ENCODE measurements at regions not wholly inside any gene's neighbourhood (a gene's known extent, or its start where the extent isn't known, plus 50 kb on each side); places are given as distances from the start of the nearest gene placed in this dataset.
A peak's percentile ranks its signal among the peaks of the same experiment; 100 is the strongest.
"Not testable (repeated sequence)": the region's sequence is repeated elsewhere in the genome, so short reads cannot be mapped to it uniquely, and the experiment has no call there.

DNA sequence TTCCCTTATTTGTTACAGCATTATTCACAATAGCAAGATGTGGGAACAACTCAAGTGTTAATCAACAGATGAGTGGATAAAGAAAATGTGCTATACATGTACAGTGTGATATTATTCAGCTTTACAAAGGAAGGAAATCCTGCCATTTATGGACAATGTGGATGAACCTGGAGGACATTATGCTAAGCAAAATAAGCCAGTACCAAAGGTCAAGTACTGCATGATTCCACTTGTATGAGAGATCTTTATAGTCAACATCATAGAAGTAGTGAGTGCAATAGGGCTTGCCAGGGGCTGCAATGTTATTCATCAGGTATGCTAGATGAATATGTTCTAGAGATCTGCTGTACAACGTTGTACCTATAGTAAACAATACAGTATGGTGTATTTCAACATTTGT lies 138.5 kb upstream of the AGR3 start:
- FAIRE-seq, result no peak

GRCh38 chr7:17021205-17021604 lies 139.4 kb upstream of the AGR3 start:
- no peak for FAIRE-seq

DNA sequence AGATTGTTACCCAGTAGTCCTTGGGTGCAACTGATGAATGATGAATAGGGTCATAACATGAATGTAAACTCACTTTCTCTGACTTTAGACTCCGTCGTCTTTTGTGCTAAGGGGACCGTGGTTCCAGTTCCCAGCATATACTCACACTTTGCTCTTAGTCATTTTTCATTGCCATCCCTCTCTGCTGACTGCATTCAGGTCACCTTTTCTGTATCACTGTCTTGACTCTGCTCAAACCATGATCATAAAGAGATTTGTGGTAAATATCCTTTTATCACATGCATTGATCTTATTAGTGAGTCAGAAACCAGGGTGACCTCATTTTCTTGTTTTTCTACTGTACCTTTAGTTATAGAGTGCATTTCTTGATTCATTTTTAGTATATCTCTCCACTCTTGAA lies 141.1 kb upstream of the AGR3 start:
- FAIRE-seq, result no peak

GRCh38 chr7:17026269-17026668 lies 144.5 kb upstream of the AGR3 start:
- no peak for FAIRE-seq

GRCh38 chr7:17027143-17027788 lies 145.5 kb upstream of the AGR3 start:
- no peak for FAIRE-seq

GRCh38 chr7:17027789-17028152 lies 146.0 kb upstream of the AGR3 start:
- FAIRE-seq, result no peak

DNA sequence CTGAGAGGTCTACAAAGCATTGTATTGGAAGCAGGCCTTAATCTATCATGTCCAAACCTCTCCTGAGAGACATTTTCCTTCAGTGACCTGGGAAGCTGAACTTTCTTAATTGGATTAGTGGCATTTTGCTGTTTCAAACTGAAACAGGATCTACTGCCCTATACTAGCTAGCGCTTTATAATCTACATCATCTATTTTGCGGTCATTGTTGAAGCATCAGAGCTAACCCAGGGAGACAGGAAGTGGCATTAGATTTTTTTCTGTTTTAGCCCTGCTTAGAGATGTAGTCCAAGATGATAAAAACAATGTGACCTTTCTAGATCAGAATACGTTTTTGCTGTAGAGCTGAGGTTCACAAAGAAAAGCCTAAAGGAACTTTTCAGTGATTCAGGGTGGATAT lies 147.4 kb upstream of the AGR3 start:
- FAIRE-seq, result no peak

DNA sequence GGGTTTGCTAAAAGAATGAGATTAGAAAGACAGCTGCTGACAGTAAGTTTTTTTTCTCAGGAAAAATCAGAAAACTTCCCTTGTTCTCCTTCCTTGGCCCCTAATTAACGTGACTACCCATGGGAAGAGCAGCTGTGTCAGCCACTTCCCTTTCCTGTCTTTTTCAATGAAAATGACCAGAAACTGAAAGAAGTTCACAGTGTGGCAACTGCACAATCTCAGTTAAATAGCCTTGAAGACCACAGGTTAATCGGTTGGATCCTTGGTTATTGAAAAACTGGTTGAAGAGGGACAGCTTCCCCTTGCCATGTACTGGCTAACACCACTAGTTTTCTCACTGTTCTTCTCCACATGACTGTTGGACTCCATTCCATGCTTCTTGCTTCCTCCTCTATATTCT lies 148.8 kb upstream of the AGR3 start:
- no peak for FAIRE-seq

DNA sequence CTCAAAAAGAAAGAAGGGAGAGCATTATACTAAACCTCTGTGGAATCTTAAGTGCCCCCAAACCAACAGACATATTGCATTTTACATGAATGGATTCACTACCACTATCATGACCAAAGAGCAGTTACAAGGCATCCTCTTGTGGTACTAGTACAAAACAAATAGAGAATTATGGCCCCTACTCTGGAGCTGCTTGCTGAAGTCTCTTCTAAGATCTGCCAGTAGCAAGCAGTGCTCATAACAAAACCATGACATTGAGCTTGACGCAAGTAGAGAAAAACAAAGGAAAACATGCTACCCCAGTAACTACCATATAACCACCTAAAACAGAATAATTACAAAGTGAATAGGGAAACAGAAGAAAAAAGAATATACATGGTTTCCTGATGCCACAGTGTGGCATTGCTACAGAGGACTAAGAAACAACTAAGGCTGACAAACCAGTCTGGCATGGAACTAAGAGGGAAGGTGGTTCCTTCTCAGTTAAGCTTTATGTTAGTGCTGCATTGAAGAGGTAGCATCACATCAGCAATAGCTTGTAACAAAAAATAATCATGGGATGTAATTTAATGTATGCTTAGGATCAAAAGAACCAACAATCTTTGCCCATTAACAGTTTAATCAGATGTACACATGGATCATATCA lies 150.2 kb upstream of the AGR3 start:
- FAIRE-seq, result no peak

GRCh38 chr7:17033245-17033644 lies 151.5 kb upstream of the AGR3 start:
- no peak for FAIRE-seq

- no peak for FAIRE-seq
These were observed 154.8 kb upstream of the AGR3 start for GRCh38 chr7:17036584-17036983.

- FAIRE-seq, result no peak
These were observed 155.6 kb upstream of the AGR3 start for GRCh38 chr7:17037356-17037755.

DNA sequence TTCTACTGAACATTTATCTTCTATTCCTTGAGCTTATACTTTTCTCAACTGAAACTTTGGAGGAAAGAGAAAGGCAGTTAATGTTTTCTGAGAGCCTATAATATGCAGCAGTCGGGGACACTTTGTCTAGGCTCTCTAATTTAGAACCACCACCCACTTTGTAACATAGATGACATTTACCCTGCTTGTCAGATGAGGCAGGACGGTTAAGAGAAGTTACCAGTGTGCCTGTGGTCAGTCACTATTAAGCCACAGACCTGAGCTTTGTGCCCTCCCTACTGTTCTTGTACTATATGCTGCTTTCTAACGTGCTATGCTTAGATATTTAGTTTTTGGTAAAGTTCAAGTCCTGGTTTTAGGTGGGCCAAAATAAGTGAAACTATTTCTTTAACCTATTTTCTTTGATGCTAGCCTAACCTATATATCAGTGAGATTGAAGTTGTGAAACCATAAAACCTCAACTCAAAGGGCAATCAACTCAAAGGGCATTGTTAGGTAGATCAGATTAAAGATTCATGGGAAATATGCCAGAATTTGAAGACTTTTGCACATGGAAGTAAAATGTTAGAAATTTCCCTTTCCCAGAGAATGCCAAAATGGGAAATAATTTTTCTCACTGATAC lies 156.5 kb upstream of the AGR3 start:
- FAIRE-seq, result no peak

GRCh38 chr7:17038783-17039170 lies 157.0 kb upstream of the AGR3 start:
- no peak for FAIRE-seq

- FAIRE-seq, result no peak
These were observed 157.6 kb upstream of the AGR3 start for GRCh38 chr7:17039372-17039771.

- FAIRE-seq, result peak; percentile 21
These were observed 158.9 kb upstream of the AGR3 start for GRCh38 chr7:17040716-17041115.

DNA sequence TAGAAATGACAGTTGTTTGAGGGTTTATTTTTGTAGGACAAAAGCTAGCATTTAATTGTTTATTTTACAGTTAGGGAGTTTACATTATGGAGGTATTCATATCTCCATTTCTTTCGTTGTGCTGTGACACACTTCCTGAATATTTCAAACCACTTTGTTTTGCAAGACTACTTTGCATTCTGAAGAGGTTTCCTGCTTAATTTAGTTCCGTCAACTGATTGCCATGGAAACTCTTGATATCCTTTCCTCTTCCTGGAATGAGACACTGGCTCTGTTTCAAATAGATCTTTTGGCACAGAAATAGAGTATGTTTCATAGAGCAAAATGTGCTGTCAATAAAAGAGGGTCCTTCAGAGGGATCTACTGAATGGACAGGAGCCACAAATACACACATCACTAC lies 159.5 kb upstream of the AGR3 start:
- no peak for FAIRE-seq

DNA sequence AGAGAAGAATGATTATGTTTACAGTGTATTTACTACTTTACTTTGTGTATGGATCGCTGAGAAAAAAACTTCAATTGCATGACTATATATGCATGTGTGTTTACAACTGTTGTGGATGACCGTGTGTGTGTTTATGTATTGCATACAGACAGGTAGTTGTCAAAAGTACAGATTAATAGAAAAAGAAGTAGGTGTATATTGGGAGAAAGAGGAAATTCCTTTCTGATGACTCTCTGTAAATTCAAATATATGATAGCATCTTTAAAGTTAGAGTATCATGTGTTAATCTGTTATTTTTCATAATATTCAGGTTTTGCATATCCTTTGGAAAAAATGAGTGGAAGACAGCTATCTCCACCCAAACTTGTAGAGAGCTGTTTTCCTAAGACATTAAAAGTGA lies 160.4 kb upstream of the AGR3 start:
- FAIRE-seq, result no peak

DNA sequence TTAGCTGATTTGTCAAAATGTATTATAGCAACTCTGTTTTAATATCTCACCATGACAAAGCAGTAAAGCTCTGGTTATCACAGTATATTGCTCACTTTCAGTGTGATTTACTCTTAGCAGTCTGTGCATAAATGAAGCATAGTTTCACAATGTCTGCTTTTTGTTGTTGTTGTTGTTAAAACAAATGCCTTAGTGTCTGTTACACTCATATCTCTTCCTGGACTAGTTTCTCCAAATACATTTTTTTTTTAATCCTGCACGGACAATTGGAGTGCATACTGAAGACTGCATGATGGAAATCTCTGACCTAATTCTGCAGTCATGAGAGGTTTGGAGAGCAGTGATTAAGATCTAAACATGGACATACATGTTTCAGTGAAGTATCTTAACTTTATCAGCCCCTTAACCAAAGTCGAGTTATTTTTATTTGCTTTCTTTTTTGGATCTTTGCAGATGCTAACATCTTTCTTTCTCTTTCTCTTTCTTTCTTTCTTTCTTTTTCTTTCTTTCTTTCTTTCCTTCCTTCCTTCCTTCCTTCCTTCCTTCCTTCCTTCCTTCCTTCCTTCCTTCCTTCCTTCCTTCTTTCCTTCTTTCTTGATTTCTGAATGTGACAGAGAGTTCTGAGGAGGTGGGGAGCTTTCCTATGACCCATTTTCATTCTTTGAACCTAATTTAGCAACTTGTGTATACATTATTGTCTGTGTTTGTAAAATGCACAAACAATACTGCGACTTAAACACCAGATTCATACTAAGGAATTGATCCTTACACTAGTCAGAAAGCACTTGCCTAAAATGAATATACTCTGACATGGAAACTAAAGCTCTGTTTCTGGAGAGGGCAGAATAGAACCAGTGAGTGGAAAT lies 161.5 kb upstream of the AGR3 start:
- FAIRE-seq, result no peak

DNA sequence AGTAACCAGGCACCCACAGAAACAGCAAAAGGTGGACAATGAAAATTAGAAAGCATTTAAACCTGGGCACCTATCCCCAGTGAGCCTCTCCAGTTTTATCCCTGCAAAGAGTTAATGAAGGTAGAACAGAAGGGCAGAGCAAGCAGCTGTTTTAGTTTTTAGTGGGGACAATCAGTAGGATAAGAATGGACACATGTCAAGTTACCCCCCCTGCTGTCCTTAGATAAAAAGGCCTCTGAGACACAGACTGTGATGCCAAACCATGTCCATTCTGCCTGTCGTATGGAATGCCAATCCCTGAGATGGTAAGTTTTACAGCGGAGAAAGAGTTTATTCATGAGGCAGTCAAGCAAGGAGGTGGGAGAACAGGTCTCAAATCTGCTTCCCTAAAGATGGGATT lies 162.6 kb upstream of the AGR3 start:
- FAIRE-seq, result no peak

DNA sequence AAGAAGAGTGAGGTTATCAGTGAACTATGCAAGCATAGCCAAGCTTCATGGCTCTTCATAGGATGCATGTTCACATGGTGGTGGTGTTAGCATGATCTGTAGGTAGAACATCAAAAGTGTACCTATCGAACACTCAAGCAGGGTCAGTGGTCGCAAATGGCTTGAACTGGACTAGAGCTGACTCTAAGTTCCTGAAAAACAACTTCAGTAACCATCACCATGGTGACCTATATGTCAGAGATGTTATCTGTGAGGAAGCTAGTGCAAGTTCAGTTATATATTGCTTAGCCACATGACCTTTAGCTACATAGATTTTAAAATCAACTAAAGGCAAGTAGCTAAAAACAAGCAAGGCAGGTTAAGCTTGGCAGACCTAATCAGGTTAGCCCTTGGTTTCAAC lies 163.1 kb upstream of the AGR3 start:
- FAIRE-seq, result no peak

GRCh38 chr7:17046259-17046658 lies 164.5 kb upstream of the AGR3 start:
- FAIRE-seq, result no peak

DNA sequence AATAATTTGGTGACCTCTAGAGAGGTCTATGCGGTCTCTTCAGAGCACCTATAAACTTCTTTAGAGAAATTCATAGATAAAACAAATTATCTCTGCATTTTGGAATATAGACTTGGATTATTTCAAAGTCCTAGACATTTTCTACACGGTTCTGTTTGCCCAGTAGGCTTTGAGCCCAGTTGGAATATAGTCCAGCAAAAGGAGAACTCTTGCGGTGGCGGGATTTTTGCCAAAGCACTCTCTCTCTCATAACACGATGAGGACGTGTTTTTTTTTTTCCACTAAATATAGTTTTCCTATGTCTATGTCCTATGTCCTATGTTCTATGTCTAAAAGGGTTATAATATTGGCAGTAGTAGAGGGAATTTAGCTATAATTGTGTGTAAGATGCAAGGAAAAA lies 164.9 kb upstream of the AGR3 start:
- no peak for FAIRE-seq

- not testable (repeated sequence) for FAIRE-seq
These were observed 171.4 kb upstream of the AGR3 start for GRCh38 chr7:17053164-17053563.

All from A204.1 (cell line).